HL-60 (cell line): ENCODE measurements at regions not wholly inside any gene's neighbourhood (a gene's known extent, or its start where the extent isn't known, plus 50 kb on each side); places are given as distances from the start of the nearest gene placed in this dataset.
"Not testable (repeated sequence)": the region's sequence is repeated elsewhere in the genome, so short reads cannot be mapped to it uniquely, and the experiment has no call there.

Experiments used
- CTCF ChIP-seq: IDR thresholded peaks from one replicate; pipeline ENCODE4 v1.5.1; 2011; ENCODE audit warnings: low read length, control low read depth, inconsistent platforms; ENCODE audit not compliant: insufficient read depth
- POLR2AphosphoS5 ChIP-seq: IDR thresholded peaks from 2 replicates; pipeline ENCODE4 v1.6.1; 2012; ENCODE audit warnings: low read depth
- SPI1 ChIP-seq: IDR thresholded peaks from 2 replicates; pipeline ENCODE4 v1.6.1; 2012; ENCODE audit warnings: low read depth, mild to moderate bottlenecking, borderline replicate concordance

- TF ChIP-seq CTCF, SPI1, POLR2AphosphoS5: not testable (repeated sequence)
Measured at GRCh38 chrX:136935533-136936182, 55.1 kb upstream of the RBMX start.
